Left lung (tissue), 4 donors: ENCODE measurements at regions not wholly inside any gene's neighbourhood (a gene's known extent, or its start where the extent isn't known, plus 50 kb on each side); places are given as distances from the start of the nearest gene placed in this dataset.
A peak's percentile ranks its signal among the peaks of the same experiment; 100 is the strongest.

Experiments used
- ATAC-seq: fragments of 200-7000 bp; cut with Tn5 transposase; one replicate; pipeline ENCODE4 v1.9.1; 2020; ENCODE audit warnings: moderate library complexity
- DNase-seq, 4 donors: peaks; one replicate each; pipeline ENCODE4 v3.0.0-alpha.2; 2013 to 2020
- H3K27ac ChIP-seq, 2 donors: fragments of 200-600 bp; sonication (generic) in 1 of 2; one replicate each; pipeline versions ENCODE4 v1.5.0 to v1.8.0; 2020 to 2021
- H3K27me3 ChIP-seq, 2 donors: fragments of 200-600 bp; sonication (generic) in 1 of 2; one replicate each; pipeline versions ENCODE4 v1.5.0 to v1.8.0; 2020 to 2021
- H3K36me3 ChIP-seq, 2 donors: fragments of 200-600 bp; sonication (generic) in 1 of 2; one replicate each; pipeline versions ENCODE4 v1.5.0 to v1.8.0; 2020 to 2021
- H3K4me1 ChIP-seq, 2 donors: fragments of 200-600 bp; one replicate each; pipeline ENCODE4 v1.8.0; 2021
- H3K4me3 ChIP-seq, 2 donors: fragments of 200-600 bp; sonication (generic) in 1 of 2; one replicate each; pipeline versions ENCODE4 v1.5.0 to v1.8.0; 2020 to 2021; ENCODE audit warnings: mild to moderate bottlenecking in 1 of 2
- H3K9me3 ChIP-seq, 2 donors: fragments of 200-600 bp; sonication (generic) in 1 of 2; one replicate each; pipeline versions ENCODE4 v1.5.0 to v1.8.0; 2020 to 2021
- intact Hi-C, 2 donors: fragments of 100-400 bp; cut with DNase I; formaldehyde crosslinking; loops; one replicate each; pipeline versions ENCODE4 v1.11.2 to v1.14.2; 2022
- TF ChIP-seq, protein P1 (sequence below), 2 donors: fragments of 200-600 bp; sonication (generic) in 1 of 2; IDR thresholded peaks; one replicate each; pipeline versions ENCODE4 v1.5.0 to v1.8.0; 2021; ENCODE audit warnings: antibody characterized with exemption in 2 of 2
- donor health status: DM: no; HTN: yes; CAD: no.
- donor health status: DM: no; HTN: no; CAD: no.

DNA sequence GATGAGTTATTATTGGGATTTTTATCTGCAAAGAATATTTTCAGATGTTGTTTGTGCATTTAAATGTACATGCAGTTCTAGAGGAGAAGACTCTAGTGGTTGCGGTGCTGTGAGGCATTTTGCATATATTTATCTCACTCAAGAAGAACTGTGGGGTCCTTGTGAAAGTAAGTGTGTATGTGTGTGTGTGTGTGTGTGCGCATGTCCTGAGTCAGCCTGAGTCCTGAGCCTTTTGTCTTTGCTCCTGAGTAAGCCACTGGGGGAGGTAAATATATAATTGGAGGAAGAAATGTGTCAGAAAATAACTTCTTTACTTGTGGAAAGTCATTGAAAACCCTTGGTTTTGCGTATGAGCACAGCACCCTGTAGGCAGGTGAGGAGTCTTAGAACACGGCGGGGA lies 55.6 kb upstream of the CD34 start:
- Histone ChIP-seq H3K4me1 (peaks cover 13 to 22% of the 10 kb centered on the region in 2 donors), H3K36me3 (no peaks in the 10 kb centered on the region), H3K27me3 (no peaks in the 10 kb centered on the region), H3K27ac (no peak overlapping the region), H3K4me3 (no peak overlapping the region), H3K9me3 (no peaks in the 10 kb centered on the region)
- DNase-seq, result no peak
- intact Hi-C loops, result no loop called here
- TF ChIP-seq, protein P1, sequence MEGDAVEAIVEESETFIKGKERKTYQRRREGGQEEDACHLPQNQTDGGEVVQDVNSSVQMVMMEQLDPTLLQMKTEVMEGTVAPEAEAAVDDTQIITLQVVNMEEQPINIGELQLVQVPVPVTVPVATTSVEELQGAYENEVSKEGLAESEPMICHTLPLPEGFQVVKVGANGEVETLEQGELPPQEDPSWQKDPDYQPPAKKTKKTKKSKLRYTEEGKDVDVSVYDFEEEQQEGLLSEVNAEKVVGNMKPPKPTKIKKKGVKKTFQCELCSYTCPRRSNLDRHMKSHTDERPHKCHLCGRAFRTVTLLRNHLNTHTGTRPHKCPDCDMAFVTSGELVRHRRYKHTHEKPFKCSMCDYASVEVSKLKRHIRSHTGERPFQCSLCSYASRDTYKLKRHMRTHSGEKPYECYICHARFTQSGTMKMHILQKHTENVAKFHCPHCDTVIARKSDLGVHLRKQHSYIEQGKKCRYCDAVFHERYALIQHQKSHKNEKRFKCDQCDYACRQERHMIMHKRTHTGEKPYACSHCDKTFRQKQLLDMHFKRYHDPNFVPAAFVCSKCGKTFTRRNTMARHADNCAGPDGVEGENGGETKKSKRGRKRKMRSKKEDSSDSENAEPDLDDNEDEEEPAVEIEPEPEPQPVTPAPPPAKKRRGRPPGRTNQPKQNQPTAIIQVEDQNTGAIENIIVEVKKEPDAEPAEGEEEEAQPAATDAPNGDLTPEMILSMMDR (IDR thresholded peaks at IDR 0.05), result no peak
- ATAC-seq, result no peak

DNA sequence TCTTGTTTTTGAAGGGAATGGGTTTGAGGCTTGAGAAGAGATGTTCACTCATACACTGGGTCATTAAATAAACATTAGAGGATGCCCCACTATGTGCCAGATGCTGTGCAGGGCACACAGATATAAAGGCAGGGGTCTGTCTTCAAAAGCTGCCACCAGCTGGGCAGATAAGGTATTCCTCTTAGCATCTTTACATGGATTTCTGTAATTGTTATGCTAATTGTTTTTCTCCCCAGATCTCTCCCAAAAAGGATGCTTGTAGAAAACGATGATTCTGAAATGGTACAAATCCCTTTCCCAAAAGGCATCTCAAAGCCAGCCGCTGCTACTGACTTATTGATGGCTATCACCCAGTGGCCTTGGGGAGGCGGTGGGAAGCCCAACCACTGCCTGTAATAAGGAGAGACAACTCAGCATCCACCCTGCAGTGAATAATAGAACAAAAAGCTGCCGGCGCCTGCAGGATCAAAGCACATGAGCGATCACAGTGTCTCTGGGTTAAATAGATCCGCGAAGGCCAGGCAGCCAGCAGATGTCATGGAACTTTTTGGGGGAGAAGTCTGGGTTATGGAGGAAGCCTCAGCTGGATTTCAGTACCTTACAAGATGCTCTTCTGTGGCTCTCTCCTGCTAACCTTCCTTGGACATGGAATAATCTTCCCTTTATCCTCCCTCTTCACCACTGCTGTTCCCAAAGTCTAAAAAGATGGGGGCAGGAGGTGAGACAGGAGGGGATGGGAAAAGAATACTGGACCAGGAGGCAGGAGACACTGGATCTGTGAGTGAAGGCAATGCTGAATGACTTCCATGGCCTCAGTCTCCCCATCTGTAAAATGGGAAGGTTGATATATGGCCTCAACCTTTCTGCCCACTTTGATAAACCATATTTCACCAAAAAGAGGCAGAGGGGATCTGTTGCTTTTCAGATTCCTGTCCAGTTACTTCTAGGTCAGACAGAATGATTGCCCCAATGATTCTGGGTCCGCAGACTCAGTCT lies 54.8 kb upstream of the CD34 start:
- H3K9me3 ChIP-seq, result no peaks in the 10 kb centered on the region
- intact Hi-C loops, result no loop called here
- no peak overlapping the region for H3K4me3 ChIP-seq
- peak overlapping the region in 1 of 2 donors; percentile 92 for H3K27ac ChIP-seq
- H3K27me3 ChIP-seq, result peaks cover 0 to 2% of the 10 kb centered on the region in 2 donors
- TF ChIP-seq, protein P1 (IDR thresholded peaks at IDR 0.05), result no peak
- no peak for DNase-seq
- H3K36me3 ChIP-seq, result no peaks in the 10 kb centered on the region
- no peak for ATAC-seq
- peaks cover 13 to 22% of the 10 kb centered on the region in 2 donors for H3K4me1 ChIP-seq

DNA sequence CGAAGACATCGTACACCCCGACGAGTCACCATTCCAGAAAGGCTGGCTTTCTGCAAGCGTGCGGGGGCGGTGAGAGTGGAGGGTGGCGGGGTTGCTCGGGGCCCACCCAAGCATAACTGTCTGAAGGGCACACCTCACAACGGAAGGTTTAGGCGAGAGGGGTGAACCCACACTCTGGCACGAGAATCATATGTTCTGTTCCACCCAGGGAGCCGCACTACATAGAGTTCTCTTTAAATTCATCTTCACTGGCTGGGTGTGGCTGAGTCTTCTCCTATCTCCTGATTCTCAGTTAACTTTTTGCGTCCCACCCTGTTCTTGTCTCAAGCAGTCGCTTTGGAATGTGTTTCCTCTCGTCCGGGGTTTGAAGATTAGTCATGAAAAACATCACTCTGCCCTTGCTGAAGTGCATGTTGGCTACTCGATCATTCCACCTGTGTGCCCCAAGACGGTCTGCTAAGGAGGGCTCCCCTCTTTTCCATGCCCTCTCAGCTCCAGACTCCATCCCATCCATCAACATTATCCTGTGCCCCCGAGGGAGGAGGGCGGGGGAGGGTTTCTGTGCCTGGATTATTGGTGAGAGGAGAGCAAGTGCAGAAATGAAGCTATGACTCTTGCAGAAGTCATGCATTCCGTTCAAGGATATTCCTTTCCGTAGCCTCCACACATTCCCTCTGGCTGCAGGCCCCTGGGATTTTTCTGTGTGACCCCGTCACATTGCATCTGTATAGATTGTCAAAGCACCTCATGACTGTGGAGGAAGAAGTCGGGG lies 53.5 kb upstream of the CD34 start:
- TF ChIP-seq, protein P1 (IDR thresholded peaks at IDR 0.05), result no peak
- ATAC-seq (peak; percentile 3), DNase-seq (no peak)
- H3K27me3 ChIP-seq, result peaks cover 0 to 13% of the 10 kb centered on the region in 2 donors
- H3K27ac ChIP-seq, result peak overlapping the region; percentile 92 to 93
- no peaks in the 10 kb centered on the region for H3K36me3 ChIP-seq
- H3K4me3 ChIP-seq, result peak overlapping the region in 1 of 2 donors; percentile 56
- intact Hi-C loops, result loop anchor here in 1 of 2 donors (5.0 kb wide), 1 partner anchor 77 kb away; no protein-coding TSS in a partner anchor
- H3K4me1 ChIP-seq, result peaks cover 13 to 26% of the 10 kb centered on the region in 2 donors
- no peaks in the 10 kb centered on the region for H3K9me3 ChIP-seq

DNA sequence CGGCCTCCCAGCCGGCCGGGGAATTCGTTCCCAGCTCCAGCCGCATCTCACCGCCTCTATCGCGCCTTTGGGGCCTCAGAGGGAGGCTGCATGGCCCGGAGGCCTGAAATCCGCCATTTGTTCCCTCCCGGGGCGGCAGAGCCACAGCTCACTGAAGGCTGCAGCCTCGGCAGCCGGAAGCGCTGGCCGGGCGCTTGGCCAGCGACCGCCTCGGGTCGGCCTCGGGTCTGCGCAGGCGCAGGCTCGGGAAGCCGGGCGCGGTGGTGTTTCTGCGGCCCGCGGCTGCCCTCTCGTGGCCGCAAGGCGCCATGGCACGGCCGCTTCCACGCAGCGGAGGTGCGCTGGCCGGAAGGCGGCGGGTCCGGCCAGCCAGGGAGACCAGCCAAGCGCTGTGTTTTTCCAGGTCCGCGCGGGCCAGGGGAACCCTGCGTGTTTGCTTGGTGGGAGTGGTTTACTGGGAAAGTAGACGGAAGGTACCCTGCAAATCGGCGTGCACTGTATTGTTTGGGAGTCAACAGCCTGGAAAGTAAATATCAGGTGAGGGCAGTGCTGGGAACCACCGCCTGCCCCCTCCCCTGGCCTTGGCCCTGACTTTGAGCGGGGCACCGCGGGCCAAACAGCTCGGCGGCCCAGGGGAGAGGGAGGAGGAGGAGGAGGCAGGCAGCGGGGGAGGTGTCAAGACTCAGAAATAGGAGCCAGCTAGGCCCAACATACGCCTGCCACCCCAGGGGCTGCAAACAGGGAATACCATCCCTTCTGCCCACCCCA lies 52.7 kb upstream of the CD34 start:
- H3K9me3 ChIP-seq, result no peaks in the 10 kb centered on the region
- TF ChIP-seq, protein P1 (IDR thresholded peaks at IDR 0.05), result peak; percentile 100
- peak overlapping the region; percentile 42 to 56 for H3K4me3 ChIP-seq
- peaks cover 18 to 33% of the 10 kb centered on the region in 2 donors for H3K4me1 ChIP-seq
- H3K27me3 ChIP-seq, result peaks cover 0 to 20% of the 10 kb centered on the region in 2 donors
- H3K27ac ChIP-seq, result peak overlapping the region; percentile 92 to 93
- no peaks in the 10 kb centered on the region for H3K36me3 ChIP-seq
- ATAC-seq (peak; percentile 95), DNase-seq (peak; percentile 89 to 99 (median 93))
- intact Hi-C loops, result loop anchor here in 1 of 2 donors (5.0 kb wide), 1 partner anchor 76 kb away; no protein-coding TSS in a partner anchor
